Loucy (cell line): ENCODE measurements at regions not wholly inside any gene's neighbourhood (a gene's known extent, or its start where the extent isn't known, plus 50 kb on each side); places are given as distances from the start of the nearest gene placed in this dataset.
"Not testable (repeated sequence)": the region's sequence is repeated elsewhere in the genome, so short reads cannot be mapped to it uniquely, and the experiment has no call there.

Experiments
- H2AFZ ChIP-seq: fragments of 200-600 bp; sonication (generic); 2 replicates; pipeline ENCODE4 v1.6.0; 2016; ENCODE audit warnings: antibody characterized with exemption, mild to moderate bottlenecking, low read length, moderate library complexity
- H3F3A ChIP-seq: fragments of 200-600 bp; 2 replicates; pipeline ENCODE4 v1.6.0; 2016; ENCODE audit warnings: antibody characterized with exemption, low read depth, mild to moderate bottlenecking
- H3K27me3 ChIP-seq: fragments of 200-600 bp; sonication (generic); 2 replicates; pipeline ENCODE4 v1.6.1; 2014; ENCODE audit warnings: low read length, mild to moderate bottlenecking; ENCODE audit not compliant: insufficient read depth, poor library complexity, severe bottlenecking
- H3K36me3 ChIP-seq: fragments of 200-600 bp; sonication (generic); 2 replicates; pipeline ENCODE4 v1.6.1; 2016; ENCODE audit warnings: low read length; ENCODE audit not compliant: insufficient read depth
- H3K4me1 ChIP-seq: fragments of 200-600 bp; sonication (generic); 2 replicates; pipeline ENCODE4 v1.5.1; 2014; ENCODE audit warnings: low read length, mild to moderate bottlenecking; ENCODE audit not compliant: insufficient read depth, poor library complexity, severe bottlenecking
- H3K4me2 ChIP-seq: fragments of 200-600 bp; sonication (generic); 2 replicates; pipeline ENCODE4 v1.6.0; 2014; ENCODE audit warnings: antibody characterized with exemption, low read length, low read depth, mild to moderate bottlenecking; ENCODE audit not compliant: poor library complexity, severe bottlenecking
- H3K4me3 ChIP-seq: fragments of 200-600 bp; sonication (generic); 2 replicates; pipeline ENCODE4 v1.5.1; 2014; ENCODE audit warnings: low read length, mild to moderate bottlenecking, mixed read lengths; ENCODE audit not compliant: poor library complexity, severe bottlenecking
- H3K79me2 ChIP-seq: fragments of 200-600 bp; sonication (generic); 2 replicates; pipeline ENCODE4 v1.6.1; 2014; ENCODE audit warnings: low read length; ENCODE audit not compliant: insufficient read depth
- H3K9ac ChIP-seq: fragments of 200-600 bp; sonication (generic); 2 replicates; pipeline ENCODE4 v1.6.0; 2014; ENCODE audit warnings: mild to moderate bottlenecking, low read depth, low read length, moderate library complexity; ENCODE audit not compliant: poor library complexity, severe bottlenecking
- H3K9me2 ChIP-seq: fragments of 200-600 bp; sonication (generic); replicated peaks from 2 replicates; pipeline ENCODE4 v1.6.1; 2016; ENCODE audit warnings: low read depth, low read length, mixed read lengths
- H3K9me3 ChIP-seq: fragments of 200-600 bp; sonication (generic); 2 replicates; pipeline ENCODE4 v1.6.1; 2014; ENCODE audit warnings: mild to moderate bottlenecking, antibody characterized with exemption, low read length, low read depth; ENCODE audit not compliant: insufficient read depth
- H4K20me1 ChIP-seq: fragments of 200-600 bp; sonication (generic); 2 replicates; pipeline ENCODE4 v1.6.0; 2014; ENCODE audit warnings: antibody characterized with exemption, low read length, mild to moderate bottlenecking; ENCODE audit not compliant: insufficient read depth, poor library complexity, severe bottlenecking
- CTCF ChIP-seq: fragments of 200-600 bp; sonication (generic); conservative IDR thresholded peaks from 2 replicates; pipeline ENCODE4 v1.5.1; 2014; ENCODE audit warnings: mild to moderate bottlenecking, antibody characterized with exemption, low read length
- EZH2phosphoT487 ChIP-seq: fragments of 200-600 bp; IDR thresholded peaks from 2 replicates; pipeline ENCODE4 v1.6.1; 2018; ENCODE audit warnings: antibody characterized with exemption, mild to moderate bottlenecking, moderate library complexity, borderline replicate concordance

DNA sequence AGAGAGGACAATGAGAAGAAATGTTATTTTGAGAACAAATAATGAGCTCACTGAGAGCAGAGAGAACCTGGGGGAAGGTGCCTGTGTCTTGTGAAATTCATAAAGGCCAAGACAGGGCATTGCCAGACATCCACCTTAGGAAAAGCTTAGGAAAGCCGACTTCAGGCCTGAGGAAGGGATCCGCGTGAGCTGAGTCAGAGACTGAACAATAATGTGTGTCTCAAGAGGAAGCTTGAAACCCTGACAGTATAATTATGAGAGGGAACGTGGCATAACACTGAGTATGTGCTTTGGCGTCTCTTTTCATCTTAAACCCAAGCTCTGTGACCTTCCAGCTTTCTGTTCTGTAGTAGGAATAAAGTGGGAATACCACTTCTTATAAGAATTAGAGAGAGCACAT lies 307.2 kb downstream of the ACTR3B start:
- no peaks in the 10 kb centered on the region for H4K20me1 ChIP-seq
- no peaks in the 10 kb centered on the region for H3K36me3 ChIP-seq
- H3K9me2 ChIP-seq: no peaks in the 10 kb centered on the region
- no peaks in the 10 kb centered on the region for H3K79me2 ChIP-seq
- H3F3A ChIP-seq: no peaks in the 10 kb centered on the region
- no peaks in the 10 kb centered on the region for H3K4me1 ChIP-seq
- no peak overlapping the region for H3K4me3 ChIP-seq
- no peaks in the 10 kb centered on the region for H3K27me3 ChIP-seq
- H2AFZ ChIP-seq: no peak overlapping the region
- H3K9me3 ChIP-seq: peaks cover 2% of the 10 kb centered on the region; the same call in 1 of the 2 replicates
- TF ChIP-seq CTCF: no peak
- TF ChIP-seq EZH2phosphoT487: no peak
- H3K9ac ChIP-seq: no peak overlapping the region
- H3K4me2 ChIP-seq: no peak overlapping the region

DNA sequence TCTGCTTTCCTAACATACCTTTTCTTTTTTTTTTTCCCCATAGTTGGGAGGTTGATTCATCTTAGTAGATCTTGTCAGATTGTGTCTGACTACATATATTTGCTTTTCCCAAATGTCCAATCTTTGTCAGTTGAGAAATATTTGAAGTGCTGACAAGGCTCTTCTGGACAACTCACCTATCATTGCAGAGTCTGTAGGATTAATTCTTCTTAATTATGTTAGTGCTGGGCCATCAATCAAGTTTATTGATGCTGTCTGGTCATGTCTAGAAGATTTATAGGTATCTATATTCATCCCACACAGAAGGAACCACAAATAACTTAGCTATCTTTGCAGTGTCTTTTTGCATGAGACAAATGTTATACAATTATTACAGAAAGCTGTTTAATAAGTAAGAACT lies 310.6 kb downstream of the ACTR3B start:
- TF ChIP-seq CTCF (no peak), EZH2phosphoT487 (no peak)
- Histone ChIP-seq H3K4me2 (no peak overlapping the region), H3K27me3 (no peaks in the 10 kb centered on the region), H3K4me3 (no peak overlapping the region), H3K9ac (no peak overlapping the region), H3K9me2 (no peaks in the 10 kb centered on the region), H3K36me3 (no peaks in the 10 kb centered on the region), H2AFZ (no peak overlapping the region), H4K20me1 (no peaks in the 10 kb centered on the region), H3K4me1 (no peaks in the 10 kb centered on the region), H3F3A (no peaks in the 10 kb centered on the region), H3K9me3 (no peaks in the 10 kb centered on the region; the same call in 1 of the 2 replicates), H3K79me2 (no peaks in the 10 kb centered on the region)

- no peaks in the 10 kb centered on the region for H3K36me3 ChIP-seq
- no peak overlapping the region for H2AFZ ChIP-seq
- no peaks in the 10 kb centered on the region for H3K27me3 ChIP-seq
- H3K4me2 ChIP-seq: no peak overlapping the region
- TF ChIP-seq EZH2phosphoT487: no peak
- TF ChIP-seq CTCF: no peak
- no peaks in the 10 kb centered on the region for H3F3A ChIP-seq
- H3K9me2 ChIP-seq: no peaks in the 10 kb centered on the region
- no peaks in the 10 kb centered on the region; the same call in 1 of the 2 replicates for H3K9me3 ChIP-seq
- H4K20me1 ChIP-seq: no peaks in the 10 kb centered on the region
- H3K9ac ChIP-seq: no peak overlapping the region
- H3K4me1 ChIP-seq: no peaks in the 10 kb centered on the region
- no peak overlapping the region for H3K4me3 ChIP-seq
- no peaks in the 10 kb centered on the region for H3K79me2 ChIP-seq
Observed at GRCh38 chr7:153072806-153073205, 313.3 kb downstream of the ACTR3B start.

GRCh38 chr7:153076289-153076688 lies 316.7 kb downstream of the ACTR3B start:
- H3K4me1 ChIP-seq, H3K4me2 ChIP-seq, H3K9ac ChIP-seq, H3F3A ChIP-seq, H2AFZ ChIP-seq, H3K9me2 ChIP-seq, H4K20me1 ChIP-seq, H3K36me3 ChIP-seq, H3K79me2 ChIP-seq, H3K4me3 ChIP-seq, H3K27me3 ChIP-seq, H3K9me3 ChIP-seq: not testable (repeated sequence)
